Mesothelial cell of epicardium (in vitro differentiated cells): ENCODE measurements at regions not wholly inside any gene's neighbourhood (a gene's known extent, or its start where the extent isn't known, plus 50 kb on each side); places are given as distances from the start of the nearest gene placed in this dataset.

Source experiments
- DNase-seq, 2 experiments: peaks; one replicate each; pipeline ENCODE4 v3.0.0; 2021; ENCODE audit warnings: low spot score in 2 of 2; ENCODE audit not compliant: unreplicated experiment in 2 of 2
- H3K27ac Mint-ChIP-seq: 2 replicates; pipeline ENCODE4 v1.8.0; 2021; ENCODE audit warnings: mixed read lengths
- H3K27me3 Mint-ChIP-seq: 2 replicates; pipeline ENCODE4 v1.8.0; 2021; ENCODE audit warnings: low read depth, mixed read lengths
- H3K36me3 Mint-ChIP-seq: 2 replicates; pipeline ENCODE4 v1.8.0; 2021; ENCODE audit warnings: mixed read lengths
- H3K4me1 Mint-ChIP-seq: 2 replicates; pipeline ENCODE4 v1.8.0; 2021; ENCODE audit warnings: mixed read lengths
- H3K4me3 Mint-ChIP-seq: 2 replicates; pipeline ENCODE4 v1.8.0; 2021; ENCODE audit warnings: mild to moderate bottlenecking, moderate library complexity, mixed read lengths
- H3K9me3 Mint-ChIP-seq: 2 replicates; pipeline ENCODE4 v1.8.0; 2021; ENCODE audit warnings: mixed read lengths
- TF ChIP-seq, protein P1 (sequence below): fragments of 200-600 bp; sonication (generic); IDR thresholded peaks from one replicate; pipeline ENCODE4 v1.5.0; 2021; ENCODE audit warnings: antibody characterized with exemption; ENCODE audit not compliant: unreplicated experiment

DNA sequence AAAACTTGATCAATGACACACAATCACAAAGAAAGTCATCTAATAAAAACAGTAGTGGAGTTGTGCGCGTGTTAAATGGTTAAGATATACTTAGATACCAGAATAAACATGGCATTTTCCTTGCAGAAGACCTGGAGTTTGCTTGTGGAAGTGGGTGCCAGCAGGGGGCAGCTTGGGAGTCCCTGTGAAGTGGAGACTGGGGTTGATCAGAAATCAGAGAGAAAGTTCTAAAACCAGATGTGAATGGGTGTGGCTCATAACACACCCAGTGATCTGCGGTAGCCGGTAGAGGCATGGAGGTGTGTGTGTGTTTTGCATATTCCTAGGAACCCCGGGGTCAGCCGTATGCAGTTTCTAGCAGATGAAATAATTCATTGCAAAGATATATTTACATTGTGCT is 300.1 kb upstream of the TRIB2 start:
- TF ChIP-seq, protein P1, sequence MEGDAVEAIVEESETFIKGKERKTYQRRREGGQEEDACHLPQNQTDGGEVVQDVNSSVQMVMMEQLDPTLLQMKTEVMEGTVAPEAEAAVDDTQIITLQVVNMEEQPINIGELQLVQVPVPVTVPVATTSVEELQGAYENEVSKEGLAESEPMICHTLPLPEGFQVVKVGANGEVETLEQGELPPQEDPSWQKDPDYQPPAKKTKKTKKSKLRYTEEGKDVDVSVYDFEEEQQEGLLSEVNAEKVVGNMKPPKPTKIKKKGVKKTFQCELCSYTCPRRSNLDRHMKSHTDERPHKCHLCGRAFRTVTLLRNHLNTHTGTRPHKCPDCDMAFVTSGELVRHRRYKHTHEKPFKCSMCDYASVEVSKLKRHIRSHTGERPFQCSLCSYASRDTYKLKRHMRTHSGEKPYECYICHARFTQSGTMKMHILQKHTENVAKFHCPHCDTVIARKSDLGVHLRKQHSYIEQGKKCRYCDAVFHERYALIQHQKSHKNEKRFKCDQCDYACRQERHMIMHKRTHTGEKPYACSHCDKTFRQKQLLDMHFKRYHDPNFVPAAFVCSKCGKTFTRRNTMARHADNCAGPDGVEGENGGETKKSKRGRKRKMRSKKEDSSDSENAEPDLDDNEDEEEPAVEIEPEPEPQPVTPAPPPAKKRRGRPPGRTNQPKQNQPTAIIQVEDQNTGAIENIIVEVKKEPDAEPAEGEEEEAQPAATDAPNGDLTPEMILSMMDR = no peak
- DNase-seq = no peak
- peaks cover 5% of the 10 kb centered on the region for H3K9me3 Mint-ChIP-seq

DNA sequence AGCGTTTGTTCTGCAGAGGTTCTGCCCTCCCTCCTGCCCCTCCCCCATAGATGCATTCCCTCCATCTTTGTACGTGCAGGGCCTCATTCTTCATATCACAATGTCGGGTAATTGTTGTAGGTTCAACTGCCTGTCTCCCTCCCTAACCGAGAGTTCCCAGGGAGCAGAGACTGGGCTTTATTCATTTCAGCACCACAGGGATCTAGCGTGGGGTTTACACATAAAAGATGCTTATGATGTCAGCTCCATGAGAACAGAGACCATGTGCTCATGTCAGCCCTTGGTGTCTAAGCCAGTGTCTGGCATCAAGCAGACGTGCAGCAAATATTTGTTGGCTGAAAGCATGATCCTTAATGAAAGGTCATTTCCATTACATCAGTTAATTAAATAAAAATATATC is 298.9 kb upstream of the TRIB2 start:
- no peak overlapping the region for H3K27ac Mint-ChIP-seq
- TF ChIP-seq, protein P1 = no peak
- H3K27me3 Mint-ChIP-seq = no peaks in the 10 kb centered on the region

More for the DNA sequence above, 300.1 kb upstream of the TRIB2 start:
- Mint-ChIP-seq H3K36me3 (no peaks in the 10 kb centered on the region), H3K4me1 (peaks cover 7% of the 10 kb centered on the region), H3K4me3 (no peak overlapping the region), H3K27me3 (no peaks in the 10 kb centered on the region), H3K27ac (no peak overlapping the region)

DNA sequence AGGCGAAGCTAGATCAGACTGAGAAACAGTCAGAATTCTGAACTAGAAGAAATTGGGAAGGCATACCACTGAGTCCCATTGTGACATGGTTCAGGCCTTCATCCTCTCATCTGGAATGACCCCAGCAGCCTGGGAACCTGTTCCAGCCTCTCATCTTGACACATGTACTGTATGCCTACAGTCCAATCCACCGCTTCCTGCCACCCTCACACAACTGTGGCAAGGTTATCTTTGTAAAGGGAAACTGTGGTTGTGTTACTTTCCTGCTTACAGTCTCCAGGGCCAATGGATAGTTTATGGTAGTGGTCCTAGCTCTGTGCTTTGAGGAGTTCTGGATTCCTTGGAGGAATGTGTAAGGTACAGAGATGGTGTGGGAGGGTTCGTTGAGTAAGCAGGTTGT is 296.9 kb upstream of the TRIB2 start:
- Mint-ChIP-seq H3K4me3 (no peak overlapping the region), H3K36me3 (no peaks in the 10 kb centered on the region), H3K9me3 (peaks cover 2% of the 10 kb centered on the region), H3K27ac (no peak overlapping the region), H3K4me1 (no peaks in the 10 kb centered on the region), H3K27me3 (no peaks in the 10 kb centered on the region)
- TF ChIP-seq, protein P1 = no peak
- no peak for DNase-seq

More for the DNA sequence above, 298.9 kb upstream of the TRIB2 start:
- H3K4me3 Mint-ChIP-seq = no peak overlapping the region
- peaks cover 5% of the 10 kb centered on the region for H3K9me3 Mint-ChIP-seq
- peaks cover 4% of the 10 kb centered on the region for H3K4me1 Mint-ChIP-seq
- DNase-seq = no peak
- H3K36me3 Mint-ChIP-seq = no peaks in the 10 kb centered on the region

DNA sequence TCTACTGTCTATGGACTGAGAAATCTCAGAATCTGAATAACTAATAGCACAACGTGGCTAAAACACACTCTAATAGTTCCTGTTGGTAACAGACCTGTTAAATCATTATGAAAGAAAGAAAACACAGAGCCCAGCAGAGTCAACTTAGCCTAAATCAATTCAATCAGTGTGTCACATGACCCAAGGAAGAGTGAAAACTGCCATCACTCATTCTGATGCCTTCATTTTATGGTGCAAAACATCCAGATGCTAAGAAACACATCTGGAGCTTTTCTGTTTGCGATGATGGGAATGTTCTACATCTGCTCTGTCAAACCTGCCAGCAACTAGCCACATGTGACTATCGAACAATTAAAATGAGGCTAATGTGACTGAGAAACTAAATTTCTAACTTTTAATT is 295.7 kb upstream of the TRIB2 start:
- Mint-ChIP-seq H3K27ac (no peak overlapping the region), H3K9me3 (no peaks in the 10 kb centered on the region), H3K27me3 (no peaks in the 10 kb centered on the region), H3K36me3 (no peaks in the 10 kb centered on the region), H3K4me3 (no peak overlapping the region), H3K4me1 (no peaks in the 10 kb centered on the region)
- TF ChIP-seq, protein P1 = no peak
- DNase-seq = no peak

DNA sequence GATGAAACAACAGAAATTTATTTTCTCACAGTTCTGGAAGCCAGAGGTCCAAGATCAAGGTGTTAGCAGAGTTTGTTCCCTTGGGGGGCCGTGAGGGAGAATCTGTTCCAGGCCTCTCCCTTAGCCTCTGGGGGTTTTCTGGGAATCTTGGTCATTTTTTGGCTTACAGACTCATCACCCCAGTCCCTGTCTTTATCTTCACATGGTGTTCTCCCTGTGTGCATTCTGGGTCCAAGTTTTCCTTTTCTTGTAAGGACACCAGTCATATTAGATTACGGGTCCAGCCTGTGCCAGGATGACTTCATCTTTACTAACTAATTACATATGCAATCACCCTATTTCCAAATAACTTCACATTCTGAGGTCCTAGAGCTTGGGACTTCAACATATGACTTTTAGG is 292.5 kb upstream of the TRIB2 start:
- no peaks in the 10 kb centered on the region for H3K9me3 Mint-ChIP-seq
- H3K27ac Mint-ChIP-seq = no peak overlapping the region
- DNase-seq = no peak
- no peaks in the 10 kb centered on the region for H3K36me3 Mint-ChIP-seq
- no peak overlapping the region for H3K4me3 Mint-ChIP-seq
- H3K27me3 Mint-ChIP-seq = no peaks in the 10 kb centered on the region
- peaks cover 6% of the 10 kb centered on the region for H3K4me1 Mint-ChIP-seq
- TF ChIP-seq, protein P1 = no peak

DNA sequence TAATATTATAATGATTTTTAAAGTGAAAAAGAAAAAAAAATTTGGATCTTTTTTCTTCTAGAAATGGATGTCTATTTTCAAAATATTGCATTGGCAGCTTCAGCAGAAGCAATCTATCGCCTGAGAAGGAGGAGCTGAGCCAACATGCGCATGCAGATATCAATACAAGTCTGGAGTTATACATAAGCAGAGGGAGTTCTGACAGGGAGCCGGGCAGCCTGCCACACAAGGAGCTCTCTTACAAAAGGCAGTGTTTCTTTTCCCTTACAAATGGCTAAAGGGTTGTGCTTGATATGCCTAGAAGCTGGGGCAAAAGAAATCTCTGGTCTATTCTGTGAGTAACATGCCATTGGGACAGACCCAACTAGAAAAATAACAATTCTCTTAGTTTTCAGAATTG is 291.9 kb upstream of the TRIB2 start:
- no peak overlapping the region for H3K27ac Mint-ChIP-seq
- H3K4me3 Mint-ChIP-seq = no peak overlapping the region
- no peaks in the 10 kb centered on the region for H3K36me3 Mint-ChIP-seq
- no peaks in the 10 kb centered on the region for H3K9me3 Mint-ChIP-seq
- H3K4me1 Mint-ChIP-seq = peaks cover 6% of the 10 kb centered on the region
- TF ChIP-seq, protein P1 = no peak
- no peak for DNase-seq
- H3K27me3 Mint-ChIP-seq = no peaks in the 10 kb centered on the region
